ENCODE measurements at regions not wholly inside any gene's neighbourhood (a gene's known extent, or its start where the extent isn't known, plus 50 kb on each side); places are given as distances from the start of the nearest gene placed in this dataset.

DNA sequence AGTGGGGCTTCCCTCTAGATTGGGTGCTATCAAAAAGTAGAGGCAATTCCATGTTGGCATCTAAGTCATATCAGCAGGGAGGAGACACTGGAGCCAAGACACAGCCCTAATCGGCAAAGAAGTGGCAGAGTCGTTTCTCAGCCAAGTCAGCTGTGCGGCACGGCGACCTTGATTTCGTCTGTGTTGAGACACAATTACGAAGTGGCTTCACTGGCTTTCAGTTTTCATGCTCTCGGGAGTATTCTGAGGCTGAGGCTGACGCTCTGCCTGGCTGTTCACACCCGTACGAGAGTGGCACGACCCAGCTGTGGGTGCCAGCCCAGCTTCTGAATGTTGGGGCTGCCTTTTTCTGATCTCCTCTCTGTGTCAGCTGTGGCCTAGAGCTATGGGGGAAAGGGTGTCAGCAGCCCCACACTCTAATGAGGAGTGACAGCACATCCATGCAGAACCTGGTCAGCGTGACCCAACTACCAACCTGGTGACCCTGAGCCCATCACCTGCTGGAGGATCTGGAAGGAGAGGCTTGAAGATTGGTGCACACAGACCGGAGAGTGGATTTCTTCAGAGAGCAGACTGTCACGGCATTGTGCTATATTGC is 105.7 kb upstream of the TMEM45B start:
- H2BK20ac ChIP-seq (ENCODE audit: low read depth, low read length): no peak overlapping the region
- H4K91ac ChIP-seq (ENCODE audit: insufficient read depth, low read depth, low read length): no peak overlapping the region
- 62% methylated on average over 6 of the region's 15 CpGs; no CpG with 5 or more reads in 1 of the 2 experiments for WGBS, 2 experiments (ENCODE audit: extremely low coverage in 2 of 2, insufficient read length in 1 of 2)
- intact Hi-C loops (cut with micrococcal nuclease): no loop called here
- no peak overlapping the region for H3K4ac ChIP-seq (ENCODE audit: low read depth, low read length)
- no peak overlapping the region for H2BK5ac ChIP-seq (ENCODE audit: low read depth, low read length, poor library complexity, severe bottlenecking)
- H3K9me3 ChIP-seq (ENCODE audit: control insufficient read depth, insufficient read depth, low read length): no peaks in the 10 kb centered on the region
- TF ChIP-seq, protein P1, sequence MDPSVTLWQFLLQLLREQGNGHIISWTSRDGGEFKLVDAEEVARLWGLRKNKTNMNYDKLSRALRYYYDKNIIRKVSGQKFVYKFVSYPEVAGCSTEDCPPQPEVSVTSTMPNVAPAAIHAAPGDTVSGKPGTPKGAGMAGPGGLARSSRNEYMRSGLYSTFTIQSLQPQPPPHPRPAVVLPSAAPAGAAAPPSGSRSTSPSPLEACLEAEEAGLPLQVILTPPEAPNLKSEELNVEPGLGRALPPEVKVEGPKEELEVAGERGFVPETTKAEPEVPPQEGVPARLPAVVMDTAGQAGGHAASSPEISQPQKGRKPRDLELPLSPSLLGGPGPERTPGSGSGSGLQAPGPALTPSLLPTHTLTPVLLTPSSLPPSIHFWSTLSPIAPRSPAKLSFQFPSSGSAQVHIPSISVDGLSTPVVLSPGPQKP (IDR thresholded peaks at IDR 0.05; ENCODE audit: borderline replicate concordance, low read depth, low read length): no peak
- TF ChIP-seq CHD1 (IDR thresholded peaks at IDR 0.05; ENCODE audit: low read depth, low read length): no peak
- TF ChIP-seq MAZ (IDR thresholded peaks at IDR 0.05; ENCODE audit: borderline replicate concordance, low read depth, low read length): no peak
- no peak for TF ChIP-seq MAFK (IDR thresholded peaks at IDR 0.05; ENCODE audit: low read depth, low read length)
- TF ChIP-seq, protein P2, sequence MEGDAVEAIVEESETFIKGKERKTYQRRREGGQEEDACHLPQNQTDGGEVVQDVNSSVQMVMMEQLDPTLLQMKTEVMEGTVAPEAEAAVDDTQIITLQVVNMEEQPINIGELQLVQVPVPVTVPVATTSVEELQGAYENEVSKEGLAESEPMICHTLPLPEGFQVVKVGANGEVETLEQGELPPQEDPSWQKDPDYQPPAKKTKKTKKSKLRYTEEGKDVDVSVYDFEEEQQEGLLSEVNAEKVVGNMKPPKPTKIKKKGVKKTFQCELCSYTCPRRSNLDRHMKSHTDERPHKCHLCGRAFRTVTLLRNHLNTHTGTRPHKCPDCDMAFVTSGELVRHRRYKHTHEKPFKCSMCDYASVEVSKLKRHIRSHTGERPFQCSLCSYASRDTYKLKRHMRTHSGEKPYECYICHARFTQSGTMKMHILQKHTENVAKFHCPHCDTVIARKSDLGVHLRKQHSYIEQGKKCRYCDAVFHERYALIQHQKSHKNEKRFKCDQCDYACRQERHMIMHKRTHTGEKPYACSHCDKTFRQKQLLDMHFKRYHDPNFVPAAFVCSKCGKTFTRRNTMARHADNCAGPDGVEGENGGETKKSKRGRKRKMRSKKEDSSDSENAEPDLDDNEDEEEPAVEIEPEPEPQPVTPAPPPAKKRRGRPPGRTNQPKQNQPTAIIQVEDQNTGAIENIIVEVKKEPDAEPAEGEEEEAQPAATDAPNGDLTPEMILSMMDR (conservative IDR thresholded peaks at IDR 0.05; ENCODE audit: low read depth, low read length): no peak
- no peak for TF ChIP-seq SMC3 (IDR thresholded peaks at IDR 0.05; ENCODE audit: low read depth, low read length)
- no peak for TF ChIP-seq BHLHE40 (IDR thresholded peaks at IDR 0.05; ENCODE audit: low read depth, low read length)
- TF ChIP-seq RCOR1 (IDR thresholded peaks at IDR 0.05; ENCODE audit: insufficient replicate concordance, low read length): no peak
- TF ChIP-seq RAD21 (IDR thresholded peaks at IDR 0.05; ENCODE audit: low read length): no peak
- no peak for TF ChIP-seq MXI1 (IDR thresholded peaks at IDR 0.05; ENCODE audit: borderline replicate concordance, low read depth, low read length)
- no peak for TF ChIP-seq CEBPB (IDR thresholded peaks at IDR 0.05; ENCODE audit: low read depth, low read length)
- no peak for TF ChIP-seq FOS (IDR thresholded peaks at IDR 0.05; ENCODE audit: low read depth, low read length)
- TF ChIP-seq, protein P3, sequence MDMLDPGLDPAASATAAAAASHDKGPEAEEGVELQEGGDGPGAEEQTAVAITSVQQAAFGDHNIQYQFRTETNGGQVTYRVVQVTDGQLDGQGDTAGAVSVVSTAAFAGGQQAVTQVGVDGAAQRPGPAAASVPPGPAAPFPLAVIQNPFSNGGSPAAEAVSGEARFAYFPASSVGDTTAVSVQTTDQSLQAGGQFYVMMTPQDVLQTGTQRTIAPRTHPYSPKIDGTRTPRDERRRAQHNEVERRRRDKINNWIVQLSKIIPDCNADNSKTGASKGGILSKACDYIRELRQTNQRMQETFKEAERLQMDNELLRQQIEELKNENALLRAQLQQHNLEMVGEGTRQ (IDR thresholded peaks at IDR 0.05; ENCODE audit: low read depth, low read length): no peak
- TF ChIP-seq POLR2A (IDR thresholded peaks at IDR 0.05; ENCODE audit: low read depth, low read length): no peak
- no peaks in the 10 kb centered on the region for H4K20me1 ChIP-seq (ENCODE audit: insufficient read depth, low read length)
- H3K27me3 ChIP-seq (ENCODE audit: control insufficient read depth, insufficient read depth, low read length): no peaks in the 10 kb centered on the region; the same call in 1 of the 2 replicates
- no peak overlapping the region for H3K18ac ChIP-seq (ENCODE audit: low read depth, low read length)
- H3K4me2 ChIP-seq (ENCODE audit: low read depth, low read length): no peak overlapping the region
- no peak overlapping the region for H3K23ac ChIP-seq (ENCODE audit: low read depth, low read length)
- H3K4me1 ChIP-seq (ENCODE audit: control insufficient read depth, insufficient read depth, low read length): no peaks in the 10 kb centered on the region
- H3K14ac ChIP-seq (replicated peaks; ENCODE audit: low read depth, low read length): no peak overlapping the region
- ChIA-PET CTCF (no interaction called here), POLR2A (ENCODE audit: unreplicated experiment) (no interaction called here)
- H2BK120ac ChIP-seq (ENCODE audit: low read depth, low read length): no peak overlapping the region
- no peak overlapping the region for H2AK9ac ChIP-seq (replicated peaks; ENCODE audit: low read depth, low read length, poor library complexity)
- in situ Hi-C loops (cut with MboI; ENCODE audit: low sequenced_read_pairs): no loop called here
- no peak overlapping the region for H2BK15ac ChIP-seq (ENCODE audit: low read depth, low read length)
- H3K36me3 ChIP-seq (ENCODE audit: control insufficient read depth, insufficient read depth, low read length): no peaks in the 10 kb centered on the region
- H3K9me1 ChIP-seq (ENCODE audit: insufficient read depth, low read length): no peaks in the 10 kb centered on the region
- H2AK5ac ChIP-seq (ENCODE audit: low read depth, low read length): no peak overlapping the region
- DNase-seq (no peak), ATAC-seq (ENCODE audit: low read depth) (no peak)
- no peaks in the 10 kb centered on the region for H3K79me1 ChIP-seq (ENCODE audit: low read depth in 1 of 2, low read length in 2 of 2)
- no peak overlapping the region for H3K56ac ChIP-seq (ENCODE audit: extremely low read depth, insufficient read depth, low read length)
- no peak overlapping the region for H4K5ac ChIP-seq (ENCODE audit: low read depth, low read length)
- H3K27ac ChIP-seq (ENCODE audit: insufficient read depth, low read length): no peak overlapping the region
- no peak overlapping the region for H3K4me3 ChIP-seq (ENCODE audit: insufficient read depth, low read depth, low read length)
- H2AFZ ChIP-seq (replicated peaks; ENCODE audit: low read length, poor library complexity): no peak overlapping the region
- H4K8ac ChIP-seq (ENCODE audit: low read depth in 2 of 2, low read length in 2 of 2): no peak overlapping the region
- dilution Hi-C loops (cut with HindIII; ENCODE audit: low sequenced_read_pairs, unreplicated experiment): no loop called here
- BruUV-seq (replicated peaks): no TSS peak
- no peak overlapping the region for H3K9ac ChIP-seq (ENCODE audit: low read depth, low read length)

Data from IMR-90 (cell line).